Chondrocyte (in vitro differentiated cells): ENCODE measurements at regions not wholly inside any gene's neighbourhood (a gene's known extent, or its start where the extent isn't known, plus 50 kb on each side); places are given as distances from the start of the nearest gene placed in this dataset.

Experiments
- DNase-seq: peaks from one replicate; pipeline ENCODE4 v3.0.0; 2021; ENCODE audit warnings: mixed read lengths, low spot score
- H3K27ac Mint-ChIP-seq: one replicate; pipeline ENCODE4 v1.8.0; 2021; ENCODE audit warnings: mild to moderate bottlenecking, moderate library complexity, mixed read lengths; ENCODE audit not compliant: unreplicated experiment
- H3K27me3 Mint-ChIP-seq: 2 replicates; pipeline ENCODE4 v1.8.0; 2021; ENCODE audit warnings: low read depth, mixed read lengths
- H3K36me3 Mint-ChIP-seq: 2 replicates; pipeline ENCODE4 v1.8.0; 2021; ENCODE audit warnings: low read depth, mixed read lengths
- H3K4me1 Mint-ChIP-seq: 2 replicates; pipeline ENCODE4 v1.8.0; 2021; ENCODE audit warnings: low read depth, mild to moderate bottlenecking, mixed read lengths
- H3K4me3 Mint-ChIP-seq: one replicate; pipeline ENCODE4 v1.8.0; 2021; ENCODE audit warnings: mild to moderate bottlenecking, moderate library complexity, mixed read lengths; ENCODE audit not compliant: unreplicated experiment
- H3K9me3 Mint-ChIP-seq: 2 replicates; pipeline ENCODE4 v1.8.0; 2021; ENCODE audit warnings: low read depth, mixed read lengths
- CTCF ChIP-seq: fragments of 200-600 bp; sonication (generic); IDR thresholded peaks from 2 replicates; pipeline ENCODE4 v1.5.0; 2021; ENCODE audit warnings: antibody characterized with exemption, mild to moderate bottlenecking, moderate library complexity

DNA sequence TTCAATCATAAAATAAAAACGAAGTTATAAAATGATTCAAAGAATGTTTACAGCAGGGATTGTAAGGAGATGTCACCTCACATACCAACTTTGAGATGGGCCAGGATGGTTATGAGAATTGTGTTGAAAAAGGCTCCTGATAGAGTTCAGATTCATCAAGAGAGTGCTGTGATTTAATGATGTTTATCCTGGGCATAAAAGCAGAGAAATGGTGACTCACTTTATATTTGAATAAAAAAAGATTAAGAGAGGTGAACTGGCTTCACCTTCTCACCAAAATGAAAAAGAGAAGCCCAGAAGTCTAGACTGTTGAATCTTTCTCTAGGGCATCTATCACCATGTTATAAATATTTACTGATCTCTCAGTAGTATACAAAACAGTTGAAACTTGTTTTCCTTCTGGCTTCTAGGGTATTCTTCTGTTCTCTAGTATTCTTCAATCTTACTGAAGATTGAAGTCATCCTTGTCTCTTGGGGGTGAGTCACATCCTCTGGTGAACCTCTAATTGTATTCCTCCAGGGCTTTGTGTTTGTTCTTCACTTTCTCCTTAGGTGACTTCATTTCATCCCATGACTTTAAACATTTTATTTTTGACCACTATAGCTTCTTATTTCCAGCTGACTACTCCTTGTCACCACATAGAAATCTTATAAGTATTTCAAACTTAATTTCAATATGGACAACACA is 1237.3 kb upstream of the C9orf72 start:
- H3K9me3 Mint-ChIP-seq = no peaks in the 10 kb centered on the region
- H3K27ac Mint-ChIP-seq = no peak overlapping the region
- no peaks in the 10 kb centered on the region for H3K4me1 Mint-ChIP-seq
- TF ChIP-seq CTCF = no peak
- H3K4me3 Mint-ChIP-seq = no peak overlapping the region
- DNase-seq = no peak
- H3K36me3 Mint-ChIP-seq = no peaks in the 10 kb centered on the region
- no peaks in the 10 kb centered on the region for H3K27me3 Mint-ChIP-seq

- Mint-ChIP-seq H3K9me3 (no peaks in the 10 kb centered on the region), H3K27me3 (no peaks in the 10 kb centered on the region), H3K27ac (no peak overlapping the region), H3K4me1 (no peaks in the 10 kb centered on the region), H3K4me3 (no peak overlapping the region), H3K36me3 (no peaks in the 10 kb centered on the region)
- no peak for DNase-seq
- no peak for TF ChIP-seq CTCF
Observed at GRCh38 chr9:28820741-28821140, 1247.5 kb upstream of the C9orf72 start.

DNA sequence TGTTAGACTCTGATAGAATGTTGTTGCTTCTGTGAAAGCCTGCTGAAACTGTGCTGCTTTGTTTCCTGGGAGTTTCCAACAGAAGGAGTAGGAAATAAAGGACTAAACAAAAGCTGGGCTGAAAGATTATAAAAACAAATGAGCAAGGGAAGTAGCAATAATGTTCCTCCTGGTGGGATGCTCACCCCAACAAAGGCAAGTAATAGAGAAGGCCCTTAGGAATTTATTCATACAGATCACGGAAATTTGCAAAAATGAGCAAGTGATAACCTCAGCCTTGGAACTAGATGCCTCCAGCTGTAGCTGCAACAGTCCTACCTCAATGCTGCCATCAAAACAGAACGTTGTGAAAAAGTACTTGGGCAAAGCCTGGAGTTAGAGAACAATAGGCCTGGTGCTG is 1248.0 kb upstream of the C9orf72 start:
- no peaks in the 10 kb centered on the region for H3K27me3 Mint-ChIP-seq
- H3K27ac Mint-ChIP-seq = no peak overlapping the region
- DNase-seq = no peak
- no peak for TF ChIP-seq CTCF
- H3K36me3 Mint-ChIP-seq = no peaks in the 10 kb centered on the region
- H3K9me3 Mint-ChIP-seq = no peaks in the 10 kb centered on the region
- H3K4me1 Mint-ChIP-seq = no peaks in the 10 kb centered on the region
- H3K4me3 Mint-ChIP-seq = no peak overlapping the region

DNA sequence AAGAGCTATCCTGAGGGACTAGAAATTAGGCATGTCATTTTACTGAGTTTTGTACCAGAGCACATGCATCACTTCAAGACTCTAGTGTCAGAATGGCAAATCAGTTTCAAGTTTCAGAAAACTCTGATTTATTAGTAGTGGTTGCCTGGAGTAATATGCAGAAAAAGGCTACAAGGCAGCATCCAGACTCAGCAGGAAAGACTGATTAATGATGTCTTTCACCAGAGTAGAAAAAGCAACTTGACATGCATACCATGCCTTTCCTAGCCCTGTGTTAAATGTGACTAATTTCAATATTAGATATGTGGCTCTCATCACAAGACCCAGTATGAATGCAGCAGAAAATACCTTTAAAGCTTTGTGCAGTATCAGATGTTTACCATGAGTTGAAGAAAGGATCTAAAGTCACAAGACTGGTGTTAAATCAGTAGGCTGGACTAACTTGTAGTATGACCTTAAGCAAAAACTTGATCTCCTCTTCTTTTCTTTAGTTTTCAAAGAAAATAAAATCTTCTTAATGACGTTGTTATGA is 1251.2 kb upstream of the C9orf72 start:
- Mint-ChIP-seq H3K27me3 (no peaks in the 10 kb centered on the region), H3K4me3 (no peak overlapping the region), H3K4me1 (no peaks in the 10 kb centered on the region), H3K27ac (no peak overlapping the region), H3K9me3 (no peaks in the 10 kb centered on the region), H3K36me3 (no peaks in the 10 kb centered on the region)
- no peak for TF ChIP-seq CTCF
- no peak for DNase-seq

DNA sequence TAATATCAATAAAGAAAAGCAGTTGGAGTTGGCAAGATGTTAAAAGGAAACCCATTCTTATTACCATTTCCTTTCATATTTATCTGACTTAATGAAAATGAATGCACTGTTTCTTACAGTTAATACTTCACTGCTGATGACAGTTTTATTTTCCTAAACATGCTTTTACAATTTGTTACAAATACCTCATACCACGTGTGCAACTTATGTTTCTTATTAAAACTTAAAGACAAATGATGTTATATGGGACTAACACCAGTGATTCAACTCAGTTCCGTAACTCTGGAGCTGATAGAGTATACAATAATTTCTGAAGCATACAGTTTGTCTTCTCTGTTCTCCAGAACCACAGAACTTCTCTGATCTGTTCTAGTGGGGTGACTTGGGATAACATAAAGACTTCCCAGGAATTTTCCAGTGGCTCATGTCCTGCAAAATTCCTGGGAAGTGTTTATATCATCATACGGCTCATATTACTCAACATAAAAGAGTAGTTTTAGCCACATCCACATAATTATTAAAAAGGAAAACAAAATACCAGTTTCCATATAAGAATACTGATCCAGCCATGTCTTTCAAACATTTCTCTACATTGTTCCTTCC is 1259.0 kb upstream of the C9orf72 start:
- no peak for TF ChIP-seq CTCF
- no peak for DNase-seq
- H3K36me3 Mint-ChIP-seq = no peaks in the 10 kb centered on the region
- no peaks in the 10 kb centered on the region for H3K27me3 Mint-ChIP-seq
- no peaks in the 10 kb centered on the region for H3K4me1 Mint-ChIP-seq
- H3K4me3 Mint-ChIP-seq = no peak overlapping the region
- H3K27ac Mint-ChIP-seq = no peak overlapping the region
- H3K9me3 Mint-ChIP-seq = no peaks in the 10 kb centered on the region
